GM19324 (cell line): ENCODE measurements at regions not wholly inside any gene's neighbourhood (a gene's known extent, or its start where the extent isn't known, plus 50 kb on each side); places are given as distances from the start of the nearest gene placed in this dataset.

Source experiments
- ATAC-seq: cut with Tn5 transposase; IDR thresholded peaks from one replicate; pipeline ENCODE4 v1.9.1; 2021; ENCODE audit warnings: mild to moderate bottlenecking, moderate library complexity; ENCODE audit not compliant: unreplicated experiment, low FRiP score

GRCh38 chr4:180937083-180937482 lies 1306.1 kb upstream of the TENM3 start:
- no peak for ATAC-seq

GRCh38 chr4:180940680-180941079 lies 1302.5 kb upstream of the TENM3 start:
- no peak for ATAC-seq

GRCh38 chr4:180942367-180942916 lies 1300.8 kb upstream of the TENM3 start:
- ATAC-seq: no peak

GRCh38 chr4:180946188-180946587 lies 1297.0 kb upstream of the TENM3 start:
- no peak for ATAC-seq

GRCh38 chr4:180947425-180947824 lies 1295.8 kb upstream of the TENM3 start:
- no peak for ATAC-seq

GRCh38 chr4:180949424-180950213 lies 1293.6 kb upstream of the TENM3 start:
- ATAC-seq: no peak

- no peak for ATAC-seq
Measured at GRCh38 chr4:180950377-180950776, 1292.8 kb upstream of the TENM3 start.

- ATAC-seq: no peak
Measured at GRCh38 chr4:180951312-180951711, 1291.9 kb upstream of the TENM3 start.

- ATAC-seq: no peak
Measured at GRCh38 chr4:180953572-180953971, 1289.6 kb upstream of the TENM3 start.

- no peak for ATAC-seq
Measured at GRCh38 chr4:180960743-180961401, 1282.3 kb upstream of the TENM3 start.

- ATAC-seq: no peak
Measured at GRCh38 chr4:180962268-180962667, 1280.9 kb upstream of the TENM3 start.

GRCh38 chr4:180966312-180966711 lies 1276.9 kb upstream of the TENM3 start:
- ATAC-seq: no peak

- ATAC-seq: no peak
Measured at GRCh38 chr4:180967936-180968335, 1275.3 kb upstream of the TENM3 start.

- ATAC-seq: no peak
Measured at GRCh38 chr4:180973894-180974293, 1269.3 kb upstream of the TENM3 start.

- ATAC-seq: no peak
Measured at GRCh38 chr4:180990931-180991330, 1252.3 kb upstream of the TENM3 start.

GRCh38 chr4:180993244-180993836 lies 1249.9 kb upstream of the TENM3 start:
- ATAC-seq: no peak

- ATAC-seq: no peak
Measured at GRCh38 chr4:180994722-180995121, 1248.5 kb upstream of the TENM3 start.

- no peak for ATAC-seq
Measured at GRCh38 chr4:180999217-180999616, 1244.0 kb upstream of the TENM3 start.

- no peak for ATAC-seq
Measured at GRCh38 chr4:181004056-181004455, 1239.1 kb upstream of the TENM3 start.

GRCh38 chr4:181006499-181007260 lies 1236.5 kb upstream of the TENM3 start:
- no peak for ATAC-seq

GRCh38 chr4:181007751-181008150 lies 1235.5 kb upstream of the TENM3 start:
- ATAC-seq: no peak
